Activated T-cell treated with anti-CD3 and anti-CD28 coated beads, Interleukin-2, amount 50 U/mL, for 48 hours (primary cell): ENCODE measurements at regions not wholly inside any gene's neighbourhood (a gene's known extent, or its start where the extent isn't known, plus 50 kb on each side); places are given as distances from the start of the nearest gene placed in this dataset.
"Not testable (repeated sequence)": the region's sequence is repeated elsewhere in the genome, so short reads cannot be mapped to it uniquely, and the experiment has no call there.

Experiments used
- DNase-seq, 2 experiments: peaks; one replicate each; pipeline ENCODE4 v3.0.0-alpha.2; 2020

DNA sequence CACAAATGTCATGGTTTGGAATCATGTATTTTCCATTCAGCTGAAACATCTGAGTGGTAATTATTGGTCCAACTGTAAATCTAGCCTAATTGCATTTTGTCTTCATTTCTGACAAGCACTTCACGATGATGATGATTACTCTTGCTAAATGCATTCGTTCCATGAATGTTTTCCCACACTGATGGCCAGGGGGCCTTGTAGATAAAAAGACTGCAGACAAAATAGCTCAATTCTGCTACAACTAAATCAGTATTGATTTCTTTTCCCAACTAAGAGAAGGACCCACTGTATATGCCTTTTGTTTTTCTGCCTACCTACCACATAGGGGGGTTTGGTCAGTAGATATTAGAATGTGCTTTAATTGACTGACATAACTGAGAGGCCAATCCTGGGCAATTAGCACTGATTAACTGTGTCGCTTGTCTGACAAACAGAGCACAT lies 1351.3 kb upstream of the NUDT12 start:
- DNase-seq, result no peak

GRCh38 chr5:104909803-104910202 lies 1347.2 kb upstream of the NUDT12 start:
- DNase-seq, result no peak

DNA sequence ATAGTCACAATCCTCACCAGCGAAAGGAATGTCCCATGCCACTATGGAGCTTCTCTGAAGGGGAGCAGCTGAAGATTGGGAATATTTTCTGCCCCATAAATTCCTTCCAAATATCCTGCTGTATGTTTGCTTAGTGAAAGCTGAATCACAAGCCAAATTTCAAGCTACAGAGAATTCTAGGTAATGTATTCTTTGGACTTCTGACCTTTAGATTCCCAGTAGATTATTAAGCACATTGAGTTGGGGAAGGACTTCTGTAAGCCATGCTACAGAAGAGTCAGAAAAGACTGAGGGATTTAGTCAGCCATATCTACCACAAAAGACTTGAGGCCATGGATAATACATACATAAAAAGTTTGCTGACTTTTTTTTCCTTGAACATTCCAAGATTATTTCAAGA lies 1342.0 kb upstream of the NUDT12 start:
- DNase-seq, result no peak

DNA sequence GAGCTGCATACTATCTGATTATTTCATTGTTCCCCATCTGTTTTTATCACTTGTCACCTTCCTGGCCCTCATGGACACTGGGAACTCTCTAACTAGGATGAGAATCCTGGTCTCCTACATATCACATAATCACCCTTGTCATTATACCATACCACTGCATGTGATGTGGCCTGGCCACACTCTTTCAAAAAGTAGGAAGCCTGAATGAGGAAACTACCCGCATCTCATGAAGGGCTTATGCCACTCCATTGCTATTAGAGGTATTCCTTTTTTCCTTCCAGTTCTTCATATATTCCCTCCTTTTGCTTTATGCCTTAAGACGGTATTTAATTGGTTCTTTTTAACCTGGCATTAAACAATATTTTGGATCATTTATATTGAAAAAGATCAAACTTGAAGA lies 1341.4 kb upstream of the NUDT12 start:
- no peak for DNase-seq

DNA sequence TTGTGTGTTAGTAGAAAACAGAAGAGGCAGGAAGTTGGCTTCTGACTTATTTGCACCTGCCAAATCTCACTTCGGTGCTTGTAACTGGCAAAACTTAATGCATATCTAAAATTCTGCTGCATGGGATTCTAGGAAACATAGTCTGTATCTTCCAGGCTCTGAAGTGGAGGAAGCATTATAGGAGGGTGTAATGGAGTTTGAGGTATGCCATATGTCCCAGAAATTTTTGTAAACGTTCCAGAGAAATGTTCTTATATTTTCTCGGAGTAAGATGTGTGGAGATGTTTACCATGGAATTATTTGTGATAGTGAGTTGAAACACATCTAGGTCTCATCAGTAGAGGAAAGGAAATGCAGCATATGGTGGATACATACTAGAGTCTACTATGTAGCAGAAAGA lies 1329.0 kb upstream of the NUDT12 start:
- DNase-seq, result no peak

DNA sequence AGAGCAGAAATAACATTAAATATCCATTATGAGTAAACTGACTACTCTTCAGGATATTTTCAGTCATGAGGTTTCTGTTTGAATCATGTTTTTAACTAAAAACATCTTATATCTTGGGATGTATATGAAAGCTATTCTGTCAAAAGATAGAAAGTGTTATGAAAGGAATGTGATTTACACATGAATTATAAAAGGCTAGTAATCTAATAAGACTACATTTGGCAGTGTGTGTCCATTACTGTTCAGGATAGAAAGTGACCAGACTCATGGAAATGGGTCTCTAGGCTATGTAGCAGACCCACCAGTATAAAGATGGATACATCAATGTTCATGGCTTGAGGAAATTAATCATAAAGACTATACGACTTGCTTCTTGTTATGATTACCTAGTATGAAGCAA lies 1328.2 kb upstream of the NUDT12 start:
- no peak for DNase-seq

- no peak for DNase-seq
These were observed 1296.8 kb upstream of the NUDT12 start for GRCh38 chr5:104859437-104859836.

DNA sequence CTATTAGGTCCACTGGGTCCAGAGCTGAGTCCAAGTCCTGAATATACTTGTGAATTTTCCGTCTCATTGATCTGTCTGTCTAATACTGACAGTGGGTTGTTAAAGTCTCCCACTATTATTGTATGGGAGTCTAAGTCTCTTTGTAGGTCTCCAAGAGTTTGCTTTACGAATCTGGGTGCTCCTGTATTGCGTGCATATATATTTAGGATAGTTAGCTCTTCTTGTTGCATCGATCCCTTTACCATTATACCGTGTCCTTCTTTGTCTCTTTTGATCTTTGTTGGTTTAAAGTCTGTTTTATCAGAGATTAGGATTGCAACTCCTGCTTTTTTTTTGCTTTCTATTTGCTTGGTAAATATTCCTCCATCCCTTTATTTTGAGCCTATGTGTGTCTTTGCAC lies 1289.5 kb upstream of the NUDT12 start:
- DNase-seq, result not testable (repeated sequence)

DNA sequence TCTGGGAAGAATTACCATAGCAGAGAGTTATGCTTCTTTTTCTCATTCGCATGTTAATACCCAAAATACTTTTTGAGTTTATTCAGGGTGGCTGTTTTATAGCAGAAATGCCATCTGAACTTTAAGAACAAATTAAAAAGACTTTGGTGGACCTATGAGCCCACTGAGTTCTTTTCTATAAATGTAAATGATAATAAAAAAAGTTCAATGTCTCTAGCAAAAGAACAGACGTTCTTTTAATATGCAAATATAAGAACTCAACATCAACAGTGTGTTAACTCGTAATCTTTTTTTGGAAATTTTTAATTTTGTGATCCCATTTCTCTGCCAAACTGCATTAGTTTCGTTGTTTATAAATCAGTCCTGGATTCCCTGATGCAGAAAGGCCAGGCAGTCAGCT lies 1283.0 kb upstream of the NUDT12 start:
- DNase-seq, result no peak

DNA sequence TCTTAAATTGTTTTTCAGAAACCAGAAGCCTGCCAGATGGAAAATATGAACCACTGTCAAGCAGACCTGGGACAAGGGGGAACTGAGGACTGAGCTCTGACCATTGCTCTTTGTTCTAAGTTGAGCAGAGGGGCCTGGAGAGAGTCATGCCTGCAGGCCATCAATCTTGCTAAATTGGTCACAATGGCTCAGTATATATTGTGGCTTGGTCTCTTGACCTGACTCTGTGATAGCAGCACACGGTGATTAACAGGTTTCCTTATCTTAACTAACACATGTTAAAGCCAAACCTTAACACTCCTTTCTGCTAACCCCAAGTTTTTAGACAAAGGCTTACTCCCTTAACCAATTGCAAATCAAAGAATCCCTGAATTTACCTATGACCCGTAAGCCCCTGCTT lies 1281.2 kb upstream of the NUDT12 start:
- DNase-seq, result no peak

- DNase-seq, result no peak
These were observed 1277.7 kb upstream of the NUDT12 start for GRCh38 chr5:104840284-104840683.

DNA sequence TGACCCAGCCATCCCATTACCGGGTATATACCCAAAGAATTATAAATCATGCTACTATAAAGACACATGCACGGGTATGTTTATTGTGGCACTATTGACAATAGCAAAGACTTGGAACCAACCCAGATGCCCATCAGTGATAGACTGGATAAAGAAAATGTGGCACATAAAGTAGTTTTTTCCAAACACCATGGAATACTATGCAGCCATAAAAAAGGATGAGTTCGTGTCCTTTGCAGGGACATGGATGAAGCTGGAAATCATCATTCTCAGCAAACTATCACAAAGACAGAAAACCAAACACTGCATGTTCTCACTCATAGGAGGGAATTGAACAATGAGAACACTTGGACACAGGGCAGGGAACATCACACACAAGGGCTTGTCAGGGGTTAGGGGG lies 1268.9 kb upstream of the NUDT12 start:
- not testable (repeated sequence) for DNase-seq

GRCh38 chr5:104821606-104822005 lies 1259.0 kb upstream of the NUDT12 start:
- DNase-seq, result no peak

- DNase-seq, result no peak
These were observed 1254.5 kb upstream of the NUDT12 start for GRCh38 chr5:104817127-104817526.

DNA sequence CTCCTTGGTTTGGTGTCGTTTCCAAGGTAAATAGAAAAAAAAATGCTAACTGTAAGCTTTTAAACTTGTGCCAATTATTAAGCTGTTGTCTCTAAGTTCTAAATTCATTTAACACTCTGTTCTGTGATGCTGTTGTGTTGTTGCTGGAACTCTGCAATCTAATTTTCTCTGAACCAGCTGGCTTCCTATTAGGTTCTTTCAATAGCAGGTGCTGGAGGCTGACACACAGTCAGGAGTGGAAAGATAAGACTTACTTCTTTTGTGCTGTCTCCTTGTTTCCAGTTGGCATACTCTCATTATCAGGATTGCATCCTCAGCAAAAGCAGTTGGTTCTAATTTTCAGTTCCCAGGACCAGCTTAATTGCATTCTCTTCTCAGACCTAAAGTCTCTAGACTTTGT lies 1252.6 kb upstream of the NUDT12 start:
- no peak for DNase-seq

- no peak for DNase-seq
These were observed 1238.0 kb upstream of the NUDT12 start for GRCh38 chr5:104800440-104801048.

- DNase-seq, result no peak
These were observed 1231.1 kb upstream of the NUDT12 start for GRCh38 chr5:104793755-104794080.

DNA sequence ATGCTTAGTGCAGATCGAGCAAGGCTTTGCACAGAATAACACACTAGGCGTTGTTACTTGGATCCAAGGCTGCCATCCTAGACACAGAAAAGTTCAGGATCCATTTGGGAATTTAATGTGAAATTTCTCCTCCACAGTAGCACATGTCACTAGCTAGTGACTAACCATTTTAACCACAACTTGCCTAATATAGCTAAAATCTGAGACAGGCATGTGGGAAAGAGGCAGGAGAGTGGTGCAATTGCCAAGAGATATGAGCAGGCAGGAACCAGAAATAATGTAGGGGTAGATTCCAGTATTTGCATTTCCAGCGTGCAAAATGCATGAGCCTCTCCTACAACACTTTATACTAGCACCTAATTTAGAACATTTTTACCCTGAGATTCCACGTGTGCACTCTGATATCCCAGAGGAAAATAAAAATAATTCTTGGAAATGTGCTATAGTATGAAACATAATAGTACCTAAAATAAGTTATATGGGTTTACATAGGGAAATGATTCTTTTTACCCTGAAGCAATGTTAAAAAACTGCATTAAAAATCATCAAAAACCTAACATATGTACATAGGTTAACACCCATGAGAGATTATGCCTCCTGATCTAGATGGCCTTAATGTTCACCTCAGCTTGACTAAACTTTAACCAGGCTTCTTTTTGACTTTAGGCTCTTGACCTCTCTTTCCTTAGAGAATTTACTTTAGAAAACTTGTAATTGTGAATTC lies 1230.6 kb upstream of the NUDT12 start:
- DNase-seq, result no peak

- DNase-seq, result no peak
These were observed 1226.8 kb upstream of the NUDT12 start for GRCh38 chr5:104789366-104789765.

- DNase-seq, result no peak
These were observed 1222.5 kb upstream of the NUDT12 start for GRCh38 chr5:104785097-104785496.

DNA sequence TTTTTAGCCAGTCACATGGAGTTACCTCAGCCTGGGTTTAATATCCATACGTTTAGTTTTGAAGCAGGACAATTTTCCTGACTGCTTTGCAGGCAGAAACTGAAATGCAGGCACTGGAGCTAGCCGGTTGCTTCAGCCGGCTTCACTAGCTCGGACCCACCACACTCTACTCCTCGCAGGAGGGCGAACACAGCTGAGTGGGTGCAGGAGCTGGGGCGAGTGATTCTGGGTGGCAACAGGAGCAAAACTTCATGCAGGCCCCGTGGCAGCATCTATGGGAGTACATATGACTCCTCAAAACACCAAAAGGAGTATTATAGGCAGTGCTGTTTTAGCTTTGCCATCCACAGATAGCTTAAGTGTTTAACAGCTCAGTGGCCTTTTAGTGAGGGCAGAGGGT lies 1211.8 kb upstream of the NUDT12 start:
- no peak for DNase-seq

DNA sequence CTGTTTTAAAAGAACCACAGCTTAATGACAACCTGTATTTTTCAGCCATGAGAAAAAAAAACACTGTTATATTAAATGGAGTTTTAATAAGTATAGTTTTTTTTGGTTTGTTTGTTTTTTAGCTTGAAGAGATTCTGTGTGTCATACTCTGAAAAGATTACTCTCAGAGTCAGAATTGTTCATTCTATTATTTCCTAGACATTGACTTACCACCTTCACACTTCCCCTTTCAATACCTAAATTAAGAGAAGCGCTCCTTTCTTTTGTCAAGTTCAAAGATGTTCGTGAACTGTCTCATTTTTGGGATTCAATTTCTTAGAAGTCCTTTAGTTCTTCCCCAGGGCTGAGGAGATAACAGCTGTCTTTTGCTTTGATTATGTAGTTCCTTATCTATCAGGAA lies 1201.6 kb upstream of the NUDT12 start:
- no peak for DNase-seq

DNA sequence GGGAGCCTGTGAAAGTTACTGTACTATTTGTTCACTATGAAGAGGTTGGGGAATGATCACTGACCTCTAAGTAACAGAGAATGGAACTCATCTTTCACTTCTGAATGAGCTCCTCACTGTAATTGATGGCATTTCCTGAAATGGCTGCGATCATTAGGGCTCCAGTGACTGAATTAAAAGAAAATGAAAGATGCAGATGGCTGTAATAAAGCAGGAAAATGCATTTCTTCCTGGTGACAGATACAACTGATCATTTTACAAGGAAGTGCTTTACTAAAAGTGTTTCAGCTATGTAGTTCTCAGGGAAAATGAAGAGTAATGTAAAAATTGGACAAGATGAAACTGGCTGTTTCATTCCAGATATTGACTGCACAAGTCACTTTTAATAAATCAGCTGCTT lies 1200.6 kb upstream of the NUDT12 start:
- DNase-seq, result no peak

DNA sequence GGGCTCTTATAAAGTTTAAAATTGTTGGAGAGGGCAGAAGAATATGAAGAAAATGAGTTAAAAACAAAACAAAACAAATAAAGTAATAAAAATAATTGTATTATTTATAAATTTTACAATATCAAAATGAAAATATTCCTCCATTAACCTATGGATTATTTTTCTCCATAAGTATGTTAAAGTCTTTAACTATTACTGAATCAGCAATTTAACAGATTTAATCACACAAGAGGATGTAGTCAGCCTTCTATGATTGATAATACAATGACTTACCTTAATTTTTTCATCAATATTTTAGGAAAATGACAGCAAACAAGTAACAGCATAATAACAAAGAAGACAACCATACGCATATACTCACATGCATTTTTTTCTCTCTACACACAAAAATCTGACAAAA lies 1195.3 kb upstream of the NUDT12 start:
- DNase-seq, result no peak

DNA sequence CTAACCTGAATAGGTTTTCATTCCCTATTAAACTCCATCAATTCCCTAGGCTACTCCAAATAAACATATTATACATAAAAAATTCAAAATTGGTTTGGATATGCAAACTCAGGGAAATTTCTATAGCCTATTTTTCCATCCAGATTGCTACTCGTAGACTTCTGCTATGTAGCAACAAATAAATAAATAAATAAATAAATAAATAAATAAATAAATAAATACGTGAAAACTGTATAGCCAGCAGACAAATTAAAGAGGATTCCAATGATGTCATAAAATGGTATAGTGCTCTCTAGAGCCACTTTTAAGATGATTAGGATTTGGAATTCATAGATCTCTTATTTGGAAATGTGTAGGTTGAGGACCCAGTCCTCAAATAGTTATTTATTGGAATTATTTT lies 1193.2 kb upstream of the NUDT12 start:
- no peak for DNase-seq
